Astrocyte (in vitro differentiated cells and primary cell): ENCODE measurements at regions not wholly inside any gene's neighbourhood (a gene's known extent, or its start where the extent isn't known, plus 50 kb on each side); places are given as distances from the start of the nearest gene placed in this dataset.

Source experiments
- EZH2 ChIP-seq: IDR thresholded peaks from 2 replicates; pipeline ENCODE4 v1.6.1; 2012; ENCODE audit warnings: mild to moderate bottlenecking, low read length, inconsistent platforms; ENCODE audit not compliant: insufficient read depth
- TF ChIP-seq, protein P1 (sequence below): IDR thresholded peaks from 2 replicates; pipeline ENCODE4 v1.5.1; 2011; ENCODE audit warnings: low read depth, mild to moderate bottlenecking, inconsistent platforms, low read length, moderate library complexity; ENCODE audit not compliant: insufficient read depth

DNA sequence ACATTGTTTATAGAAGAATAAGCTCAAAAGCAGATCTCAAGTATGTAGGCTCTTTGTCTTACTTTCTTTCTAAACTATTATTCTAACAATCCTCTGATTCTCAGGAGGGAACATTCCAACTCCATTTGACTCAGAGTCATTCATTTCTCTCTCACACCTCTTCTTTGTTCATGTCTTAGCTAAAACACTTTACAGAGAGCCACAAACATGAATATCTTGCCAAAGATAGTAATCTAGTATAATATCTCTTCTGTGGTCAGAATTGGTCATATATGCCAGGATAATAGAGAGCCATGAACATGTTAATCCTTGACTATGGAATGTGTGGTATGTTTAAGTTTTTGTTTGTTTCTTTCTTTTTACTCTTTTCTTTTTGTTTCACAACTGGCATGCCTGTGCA is 456.0 kb upstream of the PTCHD4 start:
- TF ChIP-seq, protein P1, sequence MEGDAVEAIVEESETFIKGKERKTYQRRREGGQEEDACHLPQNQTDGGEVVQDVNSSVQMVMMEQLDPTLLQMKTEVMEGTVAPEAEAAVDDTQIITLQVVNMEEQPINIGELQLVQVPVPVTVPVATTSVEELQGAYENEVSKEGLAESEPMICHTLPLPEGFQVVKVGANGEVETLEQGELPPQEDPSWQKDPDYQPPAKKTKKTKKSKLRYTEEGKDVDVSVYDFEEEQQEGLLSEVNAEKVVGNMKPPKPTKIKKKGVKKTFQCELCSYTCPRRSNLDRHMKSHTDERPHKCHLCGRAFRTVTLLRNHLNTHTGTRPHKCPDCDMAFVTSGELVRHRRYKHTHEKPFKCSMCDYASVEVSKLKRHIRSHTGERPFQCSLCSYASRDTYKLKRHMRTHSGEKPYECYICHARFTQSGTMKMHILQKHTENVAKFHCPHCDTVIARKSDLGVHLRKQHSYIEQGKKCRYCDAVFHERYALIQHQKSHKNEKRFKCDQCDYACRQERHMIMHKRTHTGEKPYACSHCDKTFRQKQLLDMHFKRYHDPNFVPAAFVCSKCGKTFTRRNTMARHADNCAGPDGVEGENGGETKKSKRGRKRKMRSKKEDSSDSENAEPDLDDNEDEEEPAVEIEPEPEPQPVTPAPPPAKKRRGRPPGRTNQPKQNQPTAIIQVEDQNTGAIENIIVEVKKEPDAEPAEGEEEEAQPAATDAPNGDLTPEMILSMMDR = no peak
- TF ChIP-seq EZH2 = no peak
